ENCODE measurements at regions not wholly inside any gene's neighbourhood (a gene's known extent, or its start where the extent isn't known, plus 50 kb on each side); places are given as distances from the start of the nearest gene placed in this dataset.

DNA sequence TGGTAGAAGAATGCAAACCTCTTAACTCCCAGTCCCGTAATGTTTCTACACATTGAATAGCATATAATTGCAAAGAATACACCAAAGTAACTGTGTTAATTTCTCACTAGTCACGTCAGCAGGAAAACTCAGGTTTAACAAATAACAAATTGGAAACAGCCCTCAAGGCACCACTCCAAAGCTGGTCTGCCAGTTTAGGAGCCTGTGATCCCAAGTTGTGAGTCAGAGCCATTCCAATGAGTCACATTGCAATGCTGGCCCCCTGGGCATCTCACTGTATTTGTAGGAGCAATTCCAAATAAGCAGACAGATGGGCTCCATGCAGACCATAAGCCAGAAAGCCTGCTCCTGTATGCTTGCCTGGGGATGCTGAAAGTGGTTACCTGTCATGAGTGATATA lies 143.2 kb upstream of the SETBP1 start:
- DNase-seq (ENCODE audit: low spot score), result no peak
- in situ Hi-C loops (cut with MboI; ENCODE audit: low sequenced_read_pairs, unreplicated experiment), result no loop called here
- TF ChIP-seq, protein P1, sequence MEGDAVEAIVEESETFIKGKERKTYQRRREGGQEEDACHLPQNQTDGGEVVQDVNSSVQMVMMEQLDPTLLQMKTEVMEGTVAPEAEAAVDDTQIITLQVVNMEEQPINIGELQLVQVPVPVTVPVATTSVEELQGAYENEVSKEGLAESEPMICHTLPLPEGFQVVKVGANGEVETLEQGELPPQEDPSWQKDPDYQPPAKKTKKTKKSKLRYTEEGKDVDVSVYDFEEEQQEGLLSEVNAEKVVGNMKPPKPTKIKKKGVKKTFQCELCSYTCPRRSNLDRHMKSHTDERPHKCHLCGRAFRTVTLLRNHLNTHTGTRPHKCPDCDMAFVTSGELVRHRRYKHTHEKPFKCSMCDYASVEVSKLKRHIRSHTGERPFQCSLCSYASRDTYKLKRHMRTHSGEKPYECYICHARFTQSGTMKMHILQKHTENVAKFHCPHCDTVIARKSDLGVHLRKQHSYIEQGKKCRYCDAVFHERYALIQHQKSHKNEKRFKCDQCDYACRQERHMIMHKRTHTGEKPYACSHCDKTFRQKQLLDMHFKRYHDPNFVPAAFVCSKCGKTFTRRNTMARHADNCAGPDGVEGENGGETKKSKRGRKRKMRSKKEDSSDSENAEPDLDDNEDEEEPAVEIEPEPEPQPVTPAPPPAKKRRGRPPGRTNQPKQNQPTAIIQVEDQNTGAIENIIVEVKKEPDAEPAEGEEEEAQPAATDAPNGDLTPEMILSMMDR (IDR thresholded peaks at IDR 0.05; ENCODE audit: borderline replicate concordance, control extremely low read depth, extremely low read depth, insufficient read depth, missing control alignments), result no peak

- TF ChIP-seq, protein P1 (IDR thresholded peaks at IDR 0.05; ENCODE audit: borderline replicate concordance, control extremely low read depth, extremely low read depth, insufficient read depth, missing control alignments), result no peak
- DNase-seq (ENCODE audit: low spot score), result no peak
- in situ Hi-C loops (cut with MboI; ENCODE audit: low sequenced_read_pairs, unreplicated experiment), result no loop called here
Observed at GRCh38 chr18:44539926-44540325, 140.8 kb upstream of the SETBP1 start.

DNA sequence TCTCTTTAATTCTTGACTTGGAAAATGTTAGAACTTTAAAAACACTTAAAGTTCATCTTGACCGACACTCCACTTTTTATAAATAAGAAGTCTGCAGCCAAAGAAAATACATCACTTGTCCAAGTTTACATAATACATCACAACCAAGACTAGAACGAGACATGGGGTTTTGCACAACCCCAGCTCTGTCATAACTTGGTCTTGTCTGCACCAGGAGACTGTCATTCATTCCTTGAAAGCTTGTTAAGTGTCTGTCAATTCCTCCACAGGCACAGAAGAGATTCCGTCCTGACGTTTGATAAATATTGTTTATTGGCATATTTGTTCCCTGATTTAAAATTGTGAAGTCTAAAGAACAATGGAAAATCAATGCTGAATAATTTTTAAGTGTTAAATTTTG lies 139.5 kb upstream of the SETBP1 start:
- in situ Hi-C loops (cut with MboI; ENCODE audit: low sequenced_read_pairs, unreplicated experiment), result no loop called here
- TF ChIP-seq, protein P1 (IDR thresholded peaks at IDR 0.05; ENCODE audit: borderline replicate concordance, control extremely low read depth, extremely low read depth, insufficient read depth, missing control alignments), result no peak
- DNase-seq (ENCODE audit: low spot score), result no peak

DNA sequence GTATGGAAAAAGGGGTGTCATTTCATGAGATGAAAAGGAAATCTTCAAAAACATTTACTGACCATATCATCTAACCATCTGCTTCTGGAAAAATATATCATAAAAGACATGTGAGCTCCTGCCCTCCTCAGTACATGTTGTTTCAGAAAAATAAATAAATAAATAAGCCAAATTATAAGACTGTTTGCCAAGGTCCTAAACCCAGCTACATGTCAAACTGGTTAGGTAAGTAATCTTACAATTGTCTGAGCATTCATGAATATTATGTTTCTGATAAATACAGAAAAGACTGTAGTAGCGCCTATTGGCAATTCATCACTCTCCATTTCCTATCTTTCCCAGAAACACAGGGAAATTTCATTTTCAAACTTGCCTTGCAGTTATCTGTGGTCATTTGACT lies 138.9 kb upstream of the SETBP1 start:
- in situ Hi-C loops (cut with MboI; ENCODE audit: low sequenced_read_pairs, unreplicated experiment), result no loop called here
- TF ChIP-seq, protein P1 (IDR thresholded peaks at IDR 0.05; ENCODE audit: borderline replicate concordance, control extremely low read depth, extremely low read depth, insufficient read depth, missing control alignments), result no peak
- no peak for DNase-seq (ENCODE audit: low spot score)

DNA sequence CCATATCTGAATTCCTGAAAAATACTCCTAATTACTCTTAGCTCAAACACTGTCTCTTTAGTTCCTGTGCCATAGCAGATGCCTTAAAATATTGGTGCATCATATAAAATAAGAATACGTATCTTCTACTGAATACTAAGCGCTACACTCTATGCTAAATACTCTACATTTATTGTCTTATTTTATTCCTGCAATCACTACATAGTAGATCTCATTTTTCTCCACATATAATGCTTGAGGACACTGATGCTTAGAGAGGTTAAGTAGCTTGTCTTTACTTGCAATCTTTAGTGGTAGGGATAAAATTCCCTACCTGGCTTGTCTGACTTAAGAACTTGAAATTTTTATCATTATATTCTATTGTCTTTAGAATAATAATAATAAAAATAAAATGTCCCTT lies 137.3 kb upstream of the SETBP1 start:
- no peak for DNase-seq (ENCODE audit: low spot score)
- in situ Hi-C loops (cut with MboI; ENCODE audit: low sequenced_read_pairs, unreplicated experiment), result no loop called here
- TF ChIP-seq, protein P1 (IDR thresholded peaks at IDR 0.05; ENCODE audit: borderline replicate concordance, control extremely low read depth, extremely low read depth, insufficient read depth, missing control alignments), result no peak

DNA sequence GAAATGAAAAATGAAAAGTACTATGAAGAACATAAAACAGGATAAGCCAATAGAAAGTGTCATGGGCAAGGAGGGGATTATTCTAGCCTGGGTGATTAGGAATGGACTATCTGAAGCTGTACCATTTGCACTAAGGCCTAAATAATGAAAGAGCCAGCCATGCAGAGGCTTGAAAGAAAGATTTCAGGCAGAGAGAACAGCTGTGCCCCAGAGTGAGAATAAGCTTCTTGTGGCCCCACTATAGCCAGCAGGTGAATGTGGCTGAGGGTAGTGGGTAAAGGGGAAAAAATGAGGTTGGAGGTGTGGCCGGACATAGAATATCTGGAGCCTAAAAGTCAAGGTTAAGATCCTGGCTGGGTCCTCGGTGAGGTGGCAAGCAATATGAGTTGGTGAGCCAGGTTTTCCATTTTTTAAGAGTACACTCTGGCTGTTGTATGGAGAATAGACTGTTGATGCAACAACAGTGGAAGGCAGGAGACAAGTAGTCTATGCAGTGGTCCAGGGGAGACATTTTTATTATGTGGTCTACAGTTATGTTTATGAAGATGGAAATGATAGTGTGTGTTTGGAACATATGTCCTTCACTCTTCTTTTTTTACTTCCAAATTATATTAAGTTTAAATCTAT lies 135.2 kb upstream of the SETBP1 start:
- in situ Hi-C loops (cut with MboI; ENCODE audit: low sequenced_read_pairs, unreplicated experiment), result no loop called here
- TF ChIP-seq, protein P1 (IDR thresholded peaks at IDR 0.05; ENCODE audit: borderline replicate concordance, control extremely low read depth, extremely low read depth, insufficient read depth, missing control alignments), result no peak
- no peak for DNase-seq (ENCODE audit: low spot score)
